Common myeloid progenitor, CD34-positive (primary cell): ENCODE measurements at regions not wholly inside any gene's neighbourhood (a gene's known extent, or its start where the extent isn't known, plus 50 kb on each side); places are given as distances from the start of the nearest gene placed in this dataset.

Experiments used
- CTCF ChIA-PET: fragments of 350-600 bp; sonication (Branson Sonifier 250); formaldehyde crosslinking; loops from one replicate; lab custom pipeline; 2021; ENCODE audit warnings: antibody characterized with exemption; lab: Charles Lee
- POLR2A ChIA-PET: fragments of 350-600 bp; sonication (Branson Sonifier 250); formaldehyde crosslinking; loops from one replicate; lab custom pipeline; 2021; ENCODE audit warnings: antibody characterized with exemption; lab: Charles Lee
- DNase-seq, 3 donors: peaks; one replicate each; pipeline versions ENCODE4 v3.0.0 to v3.0.0-alpha.2; 2013
- H3K27ac ChIP-seq, 2 experiments: 1 replicate in 1 of 2; 2 replicates in 1 of 2; pipeline ENCODE4 v1.7.0; 2013; ENCODE audit warnings: inconsistent platforms in 2 of 2, low read length in 2 of 2, mild to moderate bottlenecking in 2 of 2, low read depth in 1 of 2, moderate library complexity in 1 of 2; ENCODE audit not compliant: severe bottlenecking in 2 of 2, insufficient read depth in 1 of 2, poor library complexity in 1 of 2
- H3K27me3 ChIP-seq, 5 experiments: replicated peaks in 2 of 5; 1 replicate in 3 of 5; 2 replicates in 2 of 5; pipeline versions ENCODE4 v1.6.1 to v1.7.0; 2013; ENCODE audit warnings: low read length in 4 of 5, mild to moderate bottlenecking in 2 of 5, moderate library complexity in 2 of 5, inconsistent platforms in 1 of 5; ENCODE audit not compliant: insufficient read depth in 5 of 5, control insufficient read depth in 4 of 5
- H3K36me3 ChIP-seq, 4 experiments: 1 replicate in 2 of 4; 2 replicates in 2 of 4; pipeline versions ENCODE4 v1.6.1 to v1.7.0; 2013; ENCODE audit warnings: low read length in 3 of 4, control low read depth in 1 of 4, mild to moderate bottlenecking in 1 of 4; ENCODE audit not compliant: control insufficient read depth in 4 of 4, insufficient read depth in 4 of 4
- H3K4me1 ChIP-seq, 4 experiments: 1 replicate in 3 of 4; 2 replicates in 1 of 4; pipeline versions ENCODE4 v1.6.1 to v1.7.1; 2013; ENCODE audit warnings: low read length in 3 of 4, mild to moderate bottlenecking in 3 of 4, control low read depth in 1 of 4, inconsistent platforms in 1 of 4, moderate library complexity in 1 of 4; ENCODE audit not compliant: control insufficient read depth in 4 of 4, insufficient read depth in 4 of 4; ENCODE audit errors: control extremely low read depth in 1 of 4
- H3K4me3 ChIP-seq, 7 experiments: 1 replicate in 4 of 7; 2 replicates in 3 of 7; pipeline versions ENCODE4 v1.5.1 to v1.7.0; 2013; ENCODE audit warnings: mild to moderate bottlenecking in 7 of 7, low read length in 6 of 7, moderate library complexity in 6 of 7, inconsistent platforms in 2 of 7, low read depth in 2 of 7, control low read depth in 1 of 7; ENCODE audit not compliant: insufficient read depth in 4 of 7, control insufficient read depth in 1 of 7; ENCODE audit errors: extremely low read depth in 1 of 7
- H3K9me3 ChIP-seq, 5 experiments: 1 replicate in 4 of 5; 2 replicates in 1 of 5; pipeline versions ENCODE4 v1.6.1 to v1.7.1; 2013; ENCODE audit warnings: low read length in 4 of 5, mild to moderate bottlenecking in 2 of 5, inconsistent platforms in 1 of 5, low read depth in 1 of 5, moderate library complexity in 1 of 5; ENCODE audit not compliant: control insufficient read depth in 4 of 5, insufficient read depth in 2 of 5; ENCODE audit errors: control extremely low read depth in 1 of 5
- WGBS: methylation state at CpG from one replicate; pipeline ENCODE4 v1.1.5; 2013; ENCODE audit not compliant: insufficient coverage; 5-methylcytosine and 5-hydroxymethylcytosine counted together

DNA sequence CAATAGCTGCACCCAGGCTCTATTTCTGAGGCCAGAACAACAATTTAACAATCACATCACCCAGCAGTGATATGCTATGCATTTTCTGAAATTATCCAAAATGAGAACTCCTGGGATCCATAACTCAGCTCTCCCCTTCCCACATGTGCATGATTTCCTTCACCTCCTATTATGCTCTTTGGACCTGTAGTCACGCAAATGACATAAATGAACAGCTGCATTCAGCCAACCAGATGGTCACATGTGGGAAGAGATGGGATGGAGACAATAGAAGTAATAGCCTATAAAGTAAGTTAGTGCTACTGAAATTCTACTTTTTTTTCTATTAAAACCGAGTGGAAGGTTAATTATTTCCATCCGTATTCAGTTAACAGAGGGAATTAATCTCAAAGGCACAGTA, 662.1 kb upstream of the ID4 start:
- H3K36me3 ChIP-seq: no peaks in the 10 kb centered on the region
- ChIA-PET CTCF (no interaction called here), POLR2A (no interaction called here)
- WGBS: no CpG with 5 or more reads among the region's 3 CpGs
- no peak overlapping the region for H3K27ac ChIP-seq
- H3K27me3 ChIP-seq: no peaks in the 10 kb centered on the region
- H3K4me3 ChIP-seq: no peak overlapping the region
- no peaks in the 10 kb centered on the region for H3K4me1 ChIP-seq
- no peak for DNase-seq
- peaks cover 0 to 2% (median 0%) of the 10 kb centered on the region in 5 experiments for H3K9me3 ChIP-seq

DNA sequence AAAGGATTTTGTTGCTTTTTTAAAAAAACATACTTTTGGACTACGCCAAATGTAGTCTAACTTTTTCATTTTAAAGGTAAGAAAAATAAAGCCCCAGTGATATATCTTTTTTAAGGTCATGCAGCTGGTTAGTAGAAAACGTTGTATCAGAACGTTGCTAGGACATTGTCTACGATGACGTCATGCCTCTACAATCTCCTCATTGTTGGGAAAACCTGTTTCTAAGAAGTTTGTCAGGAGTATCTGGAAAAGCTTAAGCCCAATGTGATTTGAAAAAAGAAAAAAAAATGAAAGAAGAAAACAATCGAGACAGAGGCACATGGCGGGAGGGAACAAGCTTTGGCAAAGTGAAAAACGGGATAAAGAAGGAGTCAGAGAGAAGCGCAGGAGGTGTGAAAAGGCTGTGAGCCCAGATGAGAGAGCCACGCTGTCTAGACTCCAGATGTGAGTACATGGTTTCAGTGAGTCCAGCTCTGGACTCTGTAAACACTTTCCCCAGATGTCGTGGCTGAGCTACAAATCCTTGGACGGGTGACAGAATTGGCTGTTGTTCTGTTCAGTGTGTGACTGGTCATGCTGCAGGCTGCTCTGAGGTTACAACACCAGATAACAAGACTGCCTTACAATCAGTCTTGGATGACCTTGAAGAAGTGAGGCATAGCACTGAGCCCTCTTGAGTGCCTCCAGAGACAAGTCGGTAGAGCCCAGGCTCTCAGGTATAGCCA, 656.7 kb upstream of the ID4 start:
- no peak for DNase-seq
- Histone ChIP-seq H3K27me3 (no peaks in the 10 kb centered on the region), H3K4me1 (no peaks in the 10 kb centered on the region), H3K4me3 (no peak overlapping the region), H3K36me3 (no peaks in the 10 kb centered on the region), H3K27ac (no peak overlapping the region), H3K9me3 (peaks cover 0 to 2% (median 0%) of the 10 kb centered on the region in 5 experiments)
- WGBS: 91% methylated on average over 10 of the region's 13 CpGs
- ChIA-PET CTCF (no interaction called here), POLR2A (no interaction called here)

DNA sequence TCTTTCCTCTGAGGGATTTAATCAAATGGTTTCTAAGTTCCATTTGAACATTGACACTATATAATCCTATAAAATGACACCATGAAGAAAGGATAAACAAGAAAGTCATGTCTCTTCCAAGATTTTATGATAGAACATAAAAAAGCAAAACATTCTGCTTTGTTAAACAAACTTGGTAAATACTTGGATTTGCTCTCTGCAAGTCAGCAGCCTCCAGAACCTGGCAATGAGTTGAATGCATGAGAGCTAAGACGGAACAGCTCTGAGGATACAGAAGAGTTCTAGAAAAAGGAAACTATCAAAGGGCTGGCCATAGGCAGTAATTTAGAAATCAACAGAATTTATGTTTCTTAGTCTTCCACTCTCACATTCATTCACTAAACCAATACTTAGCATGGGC, 656.0 kb upstream of the ID4 start:
- Histone ChIP-seq H3K4me3 (no peak overlapping the region), H3K27me3 (no peaks in the 10 kb centered on the region), H3K36me3 (no peaks in the 10 kb centered on the region), H3K27ac (no peak overlapping the region), H3K9me3 (peaks cover 0 to 2% (median 0%) of the 10 kb centered on the region in 5 experiments), H3K4me1 (no peaks in the 10 kb centered on the region)
- WGBS: no CpG with 5 or more reads among the region's 1 CpG
- no peak for DNase-seq
- POLR2A ChIA-PET: no interaction called here
- CTCF ChIA-PET: no interaction called here

DNA sequence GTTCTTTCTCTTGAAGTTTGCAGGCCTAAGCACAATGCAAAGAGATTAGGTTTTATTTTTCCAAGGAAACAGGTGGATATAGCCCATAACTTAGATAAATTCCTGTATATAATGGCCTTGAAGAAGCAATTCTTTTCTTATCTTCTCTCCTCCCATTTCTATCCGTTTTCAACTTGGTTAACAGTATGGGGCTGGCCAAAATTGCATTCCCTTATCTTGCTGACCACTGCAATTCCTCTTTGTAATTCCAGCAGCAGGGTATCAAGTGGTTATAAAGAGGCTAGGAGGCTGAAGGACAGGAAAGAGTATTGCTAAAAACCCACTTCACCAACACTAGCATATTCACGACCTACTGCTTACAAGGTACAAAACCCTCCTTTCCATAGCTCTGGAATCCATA, 643.5 kb upstream of the ID4 start:
- Histone ChIP-seq H3K9me3 (no peaks in the 10 kb centered on the region), H3K4me1 (no peaks in the 10 kb centered on the region), H3K36me3 (no peaks in the 10 kb centered on the region), H3K27me3 (no peaks in the 10 kb centered on the region), H3K27ac (no peak overlapping the region), H3K4me3 (no peak overlapping the region)
- DNase-seq: no peak
- ChIA-PET CTCF (no interaction called here), POLR2A (no interaction called here)
- no CpG with 5 or more reads among the region's 2 CpGs for WGBS

DNA sequence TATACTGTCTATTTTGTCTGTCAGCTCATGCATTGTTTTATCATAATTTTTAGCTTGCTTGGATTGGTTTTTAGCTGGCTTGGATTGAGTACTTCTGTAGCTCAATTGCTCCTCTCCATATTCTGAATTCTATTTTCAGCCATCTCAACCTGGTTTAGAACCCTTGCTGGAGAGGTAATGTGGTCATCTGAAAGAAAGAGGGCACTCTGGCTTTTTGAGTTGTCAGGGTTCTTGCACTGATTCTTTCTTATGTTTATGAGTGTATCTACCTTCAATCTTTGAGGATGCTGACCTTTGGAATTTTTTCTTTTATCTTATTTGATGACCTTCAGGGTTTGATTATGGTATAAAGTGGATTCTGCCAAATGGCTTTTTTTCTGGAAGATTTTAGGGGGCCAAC, 632.7 kb upstream of the ID4 start:
- no peaks in the 10 kb centered on the region for H3K27me3 ChIP-seq
- no peaks in the 10 kb centered on the region for H3K4me1 ChIP-seq
- H3K9me3 ChIP-seq: peaks cover 0 to 6% (median 2%) of the 10 kb centered on the region in 5 experiments
- no peaks in the 10 kb centered on the region for H3K36me3 ChIP-seq
- ChIA-PET CTCF (no interaction called here), POLR2A (no interaction called here)
- H3K27ac ChIP-seq: no peak overlapping the region
- DNase-seq: no peak
- H3K4me3 ChIP-seq: no peak overlapping the region

DNA sequence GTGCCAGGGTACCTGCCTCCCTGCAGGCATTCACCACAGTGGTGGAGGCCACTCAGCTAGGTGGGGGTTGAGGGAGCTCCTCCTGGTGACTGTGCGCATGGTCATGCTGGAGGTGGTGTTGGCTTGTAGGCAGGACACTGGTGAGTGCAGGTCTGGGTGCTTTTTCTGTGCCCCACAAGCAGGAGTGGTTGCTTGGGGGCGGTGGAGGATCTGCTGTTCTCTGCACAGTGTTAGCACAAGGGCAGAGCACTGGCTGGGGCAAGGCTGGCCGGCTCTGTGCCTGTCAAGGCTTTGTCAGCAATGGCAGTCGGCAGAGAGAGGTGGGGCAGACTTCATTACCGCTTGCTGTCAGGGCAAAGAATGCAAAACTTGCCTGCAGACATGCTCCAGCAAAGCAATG, 632.1 kb upstream of the ID4 start:
- DNase-seq: no peak

DNA sequence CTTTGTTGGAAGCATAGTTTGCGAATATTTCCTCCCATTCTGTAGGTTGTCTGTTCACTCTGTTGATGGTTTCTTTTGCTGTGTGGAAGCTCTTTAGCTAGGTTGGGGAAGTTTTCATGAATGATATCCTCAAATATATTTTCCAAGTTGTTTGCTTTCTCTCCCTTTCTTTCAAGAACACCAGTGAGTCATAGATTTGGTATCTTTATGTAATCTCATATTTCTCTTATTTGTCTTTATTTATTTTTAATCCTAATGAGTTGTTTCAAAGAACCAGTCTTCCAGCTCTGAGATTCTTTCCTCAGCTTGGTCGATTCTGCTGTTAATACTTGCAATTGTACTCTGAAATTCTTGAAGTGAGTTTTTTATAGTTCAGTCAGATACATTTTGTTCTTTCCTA, 628.0 kb upstream of the ID4 start:
- Histone ChIP-seq H3K27ac (no peak overlapping the region), H3K36me3 (no peaks in the 10 kb centered on the region), H3K4me3 (no peak overlapping the region), H3K4me1 (no peaks in the 10 kb centered on the region), H3K9me3 (peaks cover 0 to 6% (median 0%) of the 10 kb centered on the region in 5 experiments), H3K27me3 (no peaks in the 10 kb centered on the region)
- no peak for DNase-seq
- no CpG with 5 or more reads among the region's 2 CpGs for WGBS
- ChIA-PET CTCF (no interaction called here), POLR2A (no interaction called here)

More for the DNA sequence above, 632.1 kb upstream of the ID4 start:
- no peaks in the 10 kb centered on the region for H3K36me3 ChIP-seq
- H3K9me3 ChIP-seq: peaks cover 0 to 6% (median 2%) of the 10 kb centered on the region in 5 experiments
- H3K4me1 ChIP-seq: no peaks in the 10 kb centered on the region
- WGBS: 94% methylated on average over 4 of the region's 5 CpGs
- ChIA-PET POLR2A (no interaction called here), CTCF (no interaction called here)
- H3K27ac ChIP-seq: no peak overlapping the region
- H3K27me3 ChIP-seq: no peaks in the 10 kb centered on the region
- no peak overlapping the region for H3K4me3 ChIP-seq
